ENCODE measurements at regions not wholly inside any gene's neighbourhood (a gene's known extent, or its start where the extent isn't known, plus 50 kb on each side); places are given as distances from the start of the nearest gene placed in this dataset.

- H3K4me2 ChIP-seq (ENCODE audit: low read length) = no peak overlapping the region
- intact Hi-C loops (cut with micrococcal nuclease) = no loop called here
- ChIA-PET RAD21 (ENCODE audit: low non-redundant PET in 1 of 2, low total read pairs in 2 of 2, uncharacterized antibody in 2 of 2, unreplicated experiment in 2 of 2) (no interaction called here), POLR2A (no interaction called here), CTCF (no interaction called here)
- no peak overlapping the region for H3K4me3 ChIP-seq (replicated peaks in 1 of 2; ENCODE audit: low read depth in 1 of 2, low read length in 2 of 2)
- no TSS peak for BruUV-seq (replicated peaks)
- no peak overlapping the region for H3K27ac ChIP-seq (ENCODE audit: low read depth, low read length)
- DNase-seq (ENCODE audit: low read depth, low spot score) (no peak), ATAC-seq (no peak)
- H3K27me3 ChIP-seq (ENCODE audit: insufficient read depth, low read length) = no peaks in the 10 kb centered on the region
- TF ChIP-seq EGR1 (IDR thresholded peaks at IDR 0.05; ENCODE audit: low read depth) (no peak), TCF7L2 (IDR thresholded peaks at IDR 0.05; ENCODE audit: borderline replicate concordance, extremely low read depth, insufficient read depth, insufficient read length) (no peak), POLR2A (IDR thresholded peaks at IDR 0.05; ENCODE audit: borderline replicate concordance, extremely low read depth, insufficient read depth, insufficient read length) (no peak)
- H3K79me2 ChIP-seq (ENCODE audit: insufficient read depth, low read length) = no peaks in the 10 kb centered on the region
- H3K9me2 ChIP-seq (ENCODE audit: insufficient read depth) = no peaks in the 10 kb centered on the region
- no peaks in the 10 kb centered on the region for H3K4me1 ChIP-seq (ENCODE audit: control insufficient read depth in 1 of 2, insufficient read depth in 2 of 2, low read length in 2 of 2)
- H3K9ac ChIP-seq (ENCODE audit: low read length) = no peak overlapping the region
- no peaks in the 10 kb centered on the region for H3K9me3 ChIP-seq (ENCODE audit: control insufficient read depth in 1 of 2, insufficient read depth in 1 of 2, low read depth in 1 of 2, low read length in 2 of 2)
- H3K36me3 ChIP-seq (ENCODE audit: control insufficient read depth in 1 of 2, insufficient read depth in 2 of 2, low read length in 2 of 2) = no peaks in the 10 kb centered on the region
- H4K20me1 ChIP-seq (ENCODE audit: insufficient read depth) = no peaks in the 10 kb centered on the region
- H2AFZ ChIP-seq (ENCODE audit: low read depth, low read length, poor library complexity, severe bottlenecking) = no peak overlapping the region
Measured at GRCh38 chr10:44207160-44207559, 177.7 kb downstream of the CXCL12 start.

DNA sequence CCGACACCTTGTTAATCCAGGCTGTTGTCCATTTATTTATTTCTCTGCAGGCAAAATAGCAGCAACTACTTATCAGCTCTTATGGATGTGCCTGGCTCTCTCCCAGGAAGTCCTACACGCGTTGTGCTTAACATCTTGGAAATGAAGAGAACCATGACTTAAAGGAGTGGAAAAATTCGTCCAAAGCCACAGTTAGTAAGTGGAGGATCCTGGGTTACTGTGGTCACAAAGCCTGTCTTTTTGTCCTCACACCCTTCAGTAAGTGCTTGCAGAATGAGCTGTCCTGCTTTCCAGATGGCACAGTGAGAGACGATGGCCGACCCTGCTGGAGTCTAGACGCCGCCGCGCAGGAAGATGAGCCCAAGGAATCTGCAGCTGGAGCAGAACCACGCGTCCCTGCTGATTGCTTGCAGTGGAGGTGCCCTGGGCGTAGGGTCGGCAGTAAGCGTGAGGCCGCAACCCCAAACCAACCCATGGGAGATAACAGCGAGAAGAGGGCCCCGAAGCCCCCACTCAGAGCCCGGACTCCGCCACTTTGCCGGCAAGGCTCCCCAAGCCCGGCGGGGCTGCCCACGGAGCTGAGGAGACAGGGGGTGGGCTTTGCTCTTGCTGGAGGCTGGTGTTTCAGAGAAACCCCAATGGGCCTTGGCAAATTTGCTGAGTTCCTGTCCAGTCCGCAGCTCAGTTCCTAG is 178.6 kb downstream of the CXCL12 start:
- Histone ChIP-seq H3K9me2 (ENCODE audit: insufficient read depth) (no peaks in the 10 kb centered on the region), H2AFZ (ENCODE audit: low read depth, low read length, poor library complexity, severe bottlenecking) (no peak overlapping the region), H3K79me2 (ENCODE audit: insufficient read depth, low read length) (no peaks in the 10 kb centered on the region), H3K4me1 (ENCODE audit: control insufficient read depth in 1 of 2, insufficient read depth in 2 of 2, low read length in 2 of 2) (no peaks in the 10 kb centered on the region), H3K27ac (ENCODE audit: low read depth, low read length) (no peak overlapping the region), H3K27me3 (ENCODE audit: insufficient read depth, low read length) (no peaks in the 10 kb centered on the region), H3K9ac (ENCODE audit: low read length) (no peak overlapping the region), H3K4me3 (replicated peaks in 1 of 2; ENCODE audit: low read depth in 1 of 2, low read length in 2 of 2) (no peak overlapping the region), H3K9me3 (ENCODE audit: control insufficient read depth in 1 of 2, insufficient read depth in 1 of 2, low read depth in 1 of 2, low read length in 2 of 2) (no peaks in the 10 kb centered on the region), H4K20me1 (ENCODE audit: insufficient read depth) (no peaks in the 10 kb centered on the region), H3K36me3 (ENCODE audit: control insufficient read depth in 1 of 2, insufficient read depth in 2 of 2, low read length in 2 of 2) (no peaks in the 10 kb centered on the region), H3K4me2 (ENCODE audit: low read length) (no peak overlapping the region)
- no peak for ATAC-seq
- RAD21 ChIA-PET (ENCODE audit: low non-redundant PET in 1 of 2, low total read pairs in 2 of 2, uncharacterized antibody in 2 of 2, unreplicated experiment in 2 of 2) = no interaction called here
- no peak for DNase-seq (ENCODE audit: low read depth, low spot score)
- BruUV-seq (replicated peaks) = no TSS peak
- CTCF ChIA-PET = no interaction called here
- intact Hi-C loops (cut with micrococcal nuclease) = no loop called here
- POLR2A ChIA-PET = no interaction called here
- TF ChIP-seq FOSL1 (IDR thresholded peaks at IDR 0.05; ENCODE audit: low read depth) (no peak), ELF1 (IDR thresholded peaks at IDR 0.05; ENCODE audit: borderline replicate concordance, low read depth) (no peak), EZH2 (IDR thresholded peaks at IDR 0.05) (no peak), CEBPB (IDR thresholded peaks at IDR 0.05; ENCODE audit: low read depth) (no peak), RAD21 (IDR thresholded peaks at IDR 0.05; ENCODE audit: low read depth) (no peak), SP1 (IDR thresholded peaks at IDR 0.05; ENCODE audit: low read depth) (no peak), YY1 (IDR thresholded peaks at IDR 0.05; ENCODE audit: extremely low read depth, insufficient replicate concordance, low read depth, low read length) (no peak), ZFX (IDR thresholded peaks at IDR 0.05) (no peak), EZH2phosphoT487 (IDR thresholded peaks at IDR 0.05; ENCODE audit: borderline replicate concordance) (no peak), ATF3 (IDR thresholded peaks at IDR 0.05) (no peak), CBX3 (IDR thresholded peaks at IDR 0.05; ENCODE audit: low read depth) (no peak), JUND (IDR thresholded peaks at IDR 0.05) (no peak)
- TF ChIP-seq, protein P1, sequence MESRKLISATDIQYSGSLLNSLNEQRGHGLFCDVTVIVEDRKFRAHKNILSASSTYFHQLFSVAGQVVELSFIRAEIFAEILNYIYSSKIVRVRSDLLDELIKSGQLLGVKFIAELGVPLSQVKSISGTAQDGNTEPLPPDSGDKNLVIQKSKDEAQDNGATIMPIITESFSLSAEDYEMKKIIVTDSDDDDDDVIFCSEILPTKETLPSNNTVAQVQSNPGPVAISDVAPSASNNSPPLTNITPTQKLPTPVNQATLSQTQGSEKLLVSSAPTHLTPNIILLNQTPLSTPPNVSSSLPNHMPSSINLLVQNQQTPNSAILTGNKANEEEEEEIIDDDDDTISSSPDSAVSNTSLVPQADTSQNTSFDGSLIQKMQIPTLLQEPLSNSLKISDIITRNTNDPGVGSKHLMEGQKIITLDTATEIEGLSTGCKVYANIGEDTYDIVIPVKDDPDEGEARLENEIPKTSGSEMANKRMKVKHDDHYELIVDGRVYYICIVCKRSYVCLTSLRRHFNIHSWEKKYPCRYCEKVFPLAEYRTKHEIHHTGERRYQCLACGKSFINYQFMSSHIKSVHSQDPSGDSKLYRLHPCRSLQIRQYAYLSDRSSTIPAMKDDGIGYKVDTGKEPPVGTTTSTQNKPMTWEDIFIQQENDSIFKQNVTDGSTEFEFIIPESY (IDR thresholded peaks at IDR 0.05; ENCODE audit: extremely low read depth, insufficient replicate concordance, low read length) = no peak
- TF ChIP-seq, protein P2, sequence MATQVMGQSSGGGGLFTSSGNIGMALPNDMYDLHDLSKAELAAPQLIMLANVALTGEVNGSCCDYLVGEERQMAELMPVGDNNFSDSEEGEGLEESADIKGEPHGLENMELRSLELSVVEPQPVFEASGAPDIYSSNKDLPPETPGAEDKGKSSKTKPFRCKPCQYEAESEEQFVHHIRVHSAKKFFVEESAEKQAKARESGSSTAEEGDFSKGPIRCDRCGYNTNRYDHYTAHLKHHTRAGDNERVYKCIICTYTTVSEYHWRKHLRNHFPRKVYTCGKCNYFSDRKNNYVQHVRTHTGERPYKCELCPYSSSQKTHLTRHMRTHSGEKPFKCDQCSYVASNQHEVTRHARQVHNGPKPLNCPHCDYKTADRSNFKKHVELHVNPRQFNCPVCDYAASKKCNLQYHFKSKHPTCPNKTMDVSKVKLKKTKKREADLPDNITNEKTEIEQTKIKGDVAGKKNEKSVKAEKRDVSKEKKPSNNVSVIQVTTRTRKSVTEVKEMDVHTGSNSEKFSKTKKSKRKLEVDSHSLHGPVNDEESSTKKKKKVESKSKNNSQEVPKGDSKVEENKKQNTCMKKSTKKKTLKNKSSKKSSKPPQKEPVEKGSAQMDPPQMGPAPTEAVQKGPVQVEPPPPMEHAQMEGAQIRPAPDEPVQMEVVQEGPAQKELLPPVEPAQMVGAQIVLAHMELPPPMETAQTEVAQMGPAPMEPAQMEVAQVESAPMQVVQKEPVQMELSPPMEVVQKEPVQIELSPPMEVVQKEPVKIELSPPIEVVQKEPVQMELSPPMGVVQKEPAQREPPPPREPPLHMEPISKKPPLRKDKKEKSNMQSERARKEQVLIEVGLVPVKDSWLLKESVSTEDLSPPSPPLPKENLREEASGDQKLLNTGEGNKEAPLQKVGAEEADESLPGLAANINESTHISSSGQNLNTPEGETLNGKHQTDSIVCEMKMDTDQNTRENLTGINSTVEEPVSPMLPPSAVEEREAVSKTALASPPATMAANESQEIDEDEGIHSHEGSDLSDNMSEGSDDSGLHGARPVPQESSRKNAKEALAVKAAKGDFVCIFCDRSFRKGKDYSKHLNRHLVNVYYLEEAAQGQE (IDR thresholded peaks at IDR 0.05; ENCODE audit: low read depth) = no peak

Measured in HCT116 (cell line).